Tibial nerve (tissue), 4 donors: ENCODE measurements at regions not wholly inside any gene's neighbourhood (a gene's known extent, or its start where the extent isn't known, plus 50 kb on each side); places are given as distances from the start of the nearest gene placed in this dataset.

Experiments used
- CTCF ChIP-seq, 5 experiments: fragments of 200-600 bp in 3 of 5; fragments of 450-650 bp in 2 of 5; sonication (generic) in 3 of 5; IDR thresholded peaks; one replicate each; pipeline ENCODE4 v1.5.1; 2016 to 2019; ENCODE audit warnings: antibody characterized with exemption in 5 of 5, mild to moderate bottlenecking in 3 of 5, moderate library complexity in 2 of 5
- EP300 ChIP-seq, 2 donors: sonication (generic); formaldehyde crosslinking; IDR thresholded peaks; one replicate each; pipeline ENCODE4 v1.6.1; 2017; ENCODE audit warnings: antibody characterized with exemption in 2 of 2, mild to moderate bottlenecking in 1 of 2
- POLR2A ChIP-seq, 2 donors: fragments of 450-650 bp; IDR thresholded peaks; one replicate each; pipeline ENCODE4 v1.6.1; 2017; ENCODE audit warnings: antibody characterized with exemption in 2 of 2, mild to moderate bottlenecking in 2 of 2, moderate library complexity in 2 of 2

GRCh38 chr1:222889440-222889839, 74.6 kb downstream of the DISP1 start:
- TF ChIP-seq EP300 (IDR thresholded peaks at IDR 0.05) (no peak), CTCF (IDR thresholded peaks at IDR 0.05) (no peak), POLR2A (IDR thresholded peaks at IDR 0.05) (no peak)
